ENCODE measurements at regions not wholly inside any gene's neighbourhood (a gene's known extent, or its start where the extent isn't known, plus 50 kb on each side); places are given as distances from the start of the nearest gene placed in this dataset.

- no peaks in the 10 kb centered on the region for H3K36me3 ChIP-seq
- H3K27ac ChIP-seq: no peak overlapping the region
- no peaks in the 10 kb centered on the region for H3K9me3 ChIP-seq
- no peak for TF ChIP-seq CTCF (IDR thresholded peaks at IDR 0.05)
- intact Hi-C loops (cut with DNase I): no loop called here
- H3K27me3 ChIP-seq: no peaks in the 10 kb centered on the region
- no peak for DNase-seq (ENCODE audit: low spot score in 2 of 2)
- H3K4me1 ChIP-seq: no peaks in the 10 kb centered on the region
- H3K4me3 ChIP-seq: no peak overlapping the region
Measured at GRCh38 chr12:11958221-11959091, 112.3 kb upstream of the BCL2L14 start.

- TF ChIP-seq CTCF (IDR thresholded peaks at IDR 0.05): no peak
- no peaks in the 10 kb centered on the region for H3K36me3 ChIP-seq
- no peak overlapping the region for H3K4me3 ChIP-seq
- intact Hi-C loops (cut with DNase I): no loop called here
- H3K4me1 ChIP-seq: no peaks in the 10 kb centered on the region
- no peaks in the 10 kb centered on the region for H3K9me3 ChIP-seq
- H3K27me3 ChIP-seq: no peaks in the 10 kb centered on the region
- no peak for DNase-seq (ENCODE audit: low spot score in 2 of 2)
- H3K27ac ChIP-seq: no peak overlapping the region
Measured at GRCh38 chr12:11959117-11959823, 111.5 kb upstream of the BCL2L14 start.

- no peak for TF ChIP-seq CTCF (IDR thresholded peaks at IDR 0.05)
Measured at GRCh38 chr12:11960646-11961045, 110.1 kb upstream of the BCL2L14 start.

GRCh38 chr12:11961686-11962085 lies 109.1 kb upstream of the BCL2L14 start:
- no peaks in the 10 kb centered on the region for H3K4me1 ChIP-seq
- no peaks in the 10 kb centered on the region for H3K9me3 ChIP-seq
- H3K4me3 ChIP-seq: no peak overlapping the region
- H3K36me3 ChIP-seq: no peaks in the 10 kb centered on the region
- no peaks in the 10 kb centered on the region for H3K27me3 ChIP-seq
- H3K27ac ChIP-seq: no peak overlapping the region
- no peak for DNase-seq (ENCODE audit: low spot score in 2 of 2)
- intact Hi-C loops (cut with DNase I): no loop called here
- no peak for TF ChIP-seq CTCF (IDR thresholded peaks at IDR 0.05)

More at GRCh38 chr12:11960646-11961045, 110.1 kb upstream of the BCL2L14 start:
- Histone ChIP-seq H3K27me3 (no peaks in the 10 kb centered on the region), H3K27ac (no peak overlapping the region), H3K9me3 (no peaks in the 10 kb centered on the region), H3K4me3 (no peak overlapping the region), H3K36me3 (no peaks in the 10 kb centered on the region), H3K4me1 (no peaks in the 10 kb centered on the region)
- DNase-seq (ENCODE audit: low spot score in 2 of 2): no peak
- intact Hi-C loops (cut with DNase I): no loop called here

GRCh38 chr12:11962860-11963259 lies 107.9 kb upstream of the BCL2L14 start:
- Histone ChIP-seq H3K4me3 (no peak overlapping the region), H3K27me3 (no peaks in the 10 kb centered on the region), H3K36me3 (no peaks in the 10 kb centered on the region), H3K9me3 (no peaks in the 10 kb centered on the region), H3K27ac (no peak overlapping the region), H3K4me1 (no peaks in the 10 kb centered on the region)
- intact Hi-C loops (cut with DNase I): no loop called here
- DNase-seq (ENCODE audit: low spot score in 2 of 2): no peak
- TF ChIP-seq CTCF (IDR thresholded peaks at IDR 0.05): no peak
